Activated CD4-positive, alpha-beta T cell treated with anti-CD3 and anti-CD28 coated beads for 1 hour (primary cell): ENCODE measurements at regions not wholly inside any gene's neighbourhood (a gene's known extent, or its start where the extent isn't known, plus 50 kb on each side); places are given as distances from the start of the nearest gene placed in this dataset.

ENCODE experiments used
- DNase-seq: peaks from one replicate; pipeline ENCODE4 v3.0.0-alpha.2; 2020

DNA sequence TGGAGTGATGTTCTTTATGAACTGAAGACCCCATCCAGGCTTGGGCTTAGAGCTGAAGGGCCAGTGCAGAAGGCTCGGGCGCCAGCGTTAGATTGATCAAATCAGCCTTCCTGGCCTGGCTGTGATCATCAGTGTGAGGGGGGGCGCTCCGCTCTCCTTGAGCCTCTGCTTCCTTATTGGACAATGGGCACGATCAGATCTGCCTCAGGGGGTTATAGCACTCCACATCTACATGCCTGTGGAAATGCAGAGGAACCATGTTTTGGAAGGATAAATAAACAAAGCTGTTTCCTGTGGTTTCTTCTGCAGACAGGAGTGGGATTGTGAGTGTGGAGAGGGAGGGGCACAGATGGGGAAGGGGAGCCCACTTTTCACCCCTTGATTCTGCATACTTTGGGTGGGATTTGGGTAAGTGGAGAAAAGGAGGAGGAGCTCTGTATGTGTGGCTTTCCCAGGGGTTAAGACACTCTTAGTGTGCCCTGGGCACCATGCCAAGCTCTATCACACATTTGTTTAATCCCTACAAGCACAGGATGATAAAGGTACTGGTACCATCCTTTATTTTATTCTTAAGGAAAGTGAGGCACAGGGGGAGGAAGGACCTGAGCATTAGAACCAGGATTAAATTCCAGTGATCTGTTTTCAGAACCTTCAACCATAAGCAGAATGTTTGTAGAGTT lies 150.5 kb downstream of the EN1 start:
- no peak for DNase-seq

DNA sequence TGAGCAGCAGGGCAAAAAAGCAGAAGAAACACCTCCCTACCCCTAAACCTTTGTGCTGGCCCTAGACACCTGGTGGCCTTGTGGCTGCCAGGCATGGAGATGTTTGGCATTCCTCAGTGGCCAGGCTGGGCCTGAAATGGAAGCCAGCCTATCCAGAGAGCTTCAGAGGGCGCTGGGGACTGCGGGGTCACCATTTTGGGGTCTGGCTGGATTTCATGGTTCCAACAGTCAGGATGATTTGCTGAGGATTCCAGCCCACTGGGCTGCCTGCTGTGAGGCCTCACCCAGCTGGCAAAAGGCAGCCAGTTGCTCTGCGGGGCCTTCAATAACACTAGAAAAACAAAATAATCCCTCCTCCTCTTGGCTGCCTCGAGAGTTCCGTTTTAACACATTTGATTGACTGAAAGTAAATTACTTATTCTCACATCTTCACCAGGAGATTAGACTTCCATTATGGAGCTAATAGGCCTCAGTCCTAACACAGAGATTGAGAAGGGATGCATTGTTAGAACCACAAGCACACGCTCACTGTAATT lies 154.1 kb downstream of the EN1 start:
- no peak for DNase-seq

DNA sequence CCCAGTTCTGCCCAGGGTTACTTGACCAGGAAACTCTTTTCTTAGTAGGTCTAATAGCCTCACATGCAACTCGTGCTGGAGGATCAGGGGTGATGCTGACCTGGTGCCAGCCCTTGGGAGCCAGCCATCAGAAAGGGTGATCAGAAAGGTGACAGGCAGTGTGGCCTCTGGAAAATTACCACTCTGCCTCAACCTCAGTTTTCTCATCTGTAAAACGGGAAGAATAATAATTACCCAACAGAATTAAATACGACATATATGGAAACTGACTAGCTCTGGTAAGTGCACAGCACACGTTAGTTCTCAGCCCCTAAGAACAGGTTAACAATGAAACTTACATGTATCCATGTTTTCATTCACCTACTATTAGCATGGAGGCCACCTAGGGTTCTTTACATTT lies 157.6 kb downstream of the EN1 start:
- no peak for DNase-seq

DNA sequence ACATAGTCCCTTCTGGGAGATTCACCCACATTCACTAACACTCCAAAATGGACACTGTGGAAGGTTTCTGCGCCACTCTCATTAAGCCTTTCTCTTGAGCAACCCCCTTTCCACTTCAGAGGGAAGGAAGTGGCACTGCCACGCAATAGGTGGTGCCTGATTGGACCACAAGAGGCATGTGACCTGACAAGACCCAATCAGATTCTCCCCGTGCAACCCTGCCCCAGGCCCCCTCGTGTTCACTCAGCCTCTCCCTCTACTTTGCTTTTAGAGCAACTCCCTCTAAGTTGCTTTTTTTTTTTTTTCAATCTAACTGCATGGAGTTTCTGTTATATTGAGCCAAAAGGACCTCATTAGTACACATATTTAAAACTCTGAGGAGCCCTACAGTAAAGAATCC lies 158.0 kb downstream of the EN1 start:
- no peak for DNase-seq

DNA sequence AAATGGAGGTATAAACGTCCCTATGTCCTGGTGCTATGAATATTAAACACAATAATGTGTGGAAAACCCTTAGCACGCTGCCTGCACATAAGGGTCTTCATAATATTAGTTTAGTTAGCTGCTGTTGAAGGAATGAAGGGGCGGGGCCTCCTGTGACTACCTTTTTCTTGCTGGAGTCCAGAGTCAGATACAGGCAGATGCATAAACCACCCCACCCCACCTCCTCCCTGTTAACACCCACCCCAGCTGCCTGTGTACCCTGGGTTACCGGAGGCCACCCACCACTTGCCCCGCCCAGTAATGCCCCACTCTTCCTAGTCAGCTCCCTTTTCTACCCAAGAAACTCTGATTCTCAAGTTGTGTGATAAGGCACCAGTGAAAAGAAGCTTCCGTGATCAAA lies 158.4 kb downstream of the EN1 start:
- DNase-seq = no peak

DNA sequence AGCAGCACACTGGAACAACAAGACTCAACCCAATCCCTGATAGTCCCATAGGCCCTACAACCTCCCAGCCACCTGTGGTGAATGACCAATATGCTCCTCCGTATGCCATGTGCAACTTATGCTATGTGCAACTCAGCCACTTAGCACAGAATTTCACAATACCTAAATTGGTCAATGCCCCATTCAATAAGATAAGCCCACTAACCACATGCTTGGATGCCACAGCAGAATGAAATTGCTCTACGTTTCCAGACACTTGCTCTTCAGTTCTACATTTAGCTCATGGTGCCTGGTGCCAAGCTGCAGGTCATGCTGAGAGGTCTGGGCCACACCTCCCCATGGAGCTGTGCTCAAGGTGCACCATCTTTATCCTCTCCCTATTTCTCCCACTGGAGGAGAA lies 159.8 kb downstream of the EN1 start:
- no peak for DNase-seq

DNA sequence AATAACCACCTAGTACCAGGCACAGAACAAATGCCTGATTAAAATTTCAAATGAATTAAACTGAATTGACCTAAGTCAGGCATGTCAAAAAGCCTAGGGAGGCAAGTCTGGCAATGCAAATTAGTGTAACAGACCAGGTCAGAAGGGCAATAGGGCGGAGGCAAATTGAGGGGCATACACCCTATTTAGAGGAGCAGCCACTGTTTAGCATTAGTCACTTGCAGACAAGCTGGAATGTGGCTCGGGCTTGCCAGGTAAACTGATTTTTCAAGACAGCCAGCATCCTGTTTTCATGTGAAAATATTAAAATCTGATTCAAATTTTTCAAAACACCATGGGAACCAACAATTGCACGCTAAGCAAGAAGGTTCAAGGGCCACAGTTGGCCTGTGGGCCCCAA lies 160.3 kb downstream of the EN1 start:
- no peak for DNase-seq

DNA sequence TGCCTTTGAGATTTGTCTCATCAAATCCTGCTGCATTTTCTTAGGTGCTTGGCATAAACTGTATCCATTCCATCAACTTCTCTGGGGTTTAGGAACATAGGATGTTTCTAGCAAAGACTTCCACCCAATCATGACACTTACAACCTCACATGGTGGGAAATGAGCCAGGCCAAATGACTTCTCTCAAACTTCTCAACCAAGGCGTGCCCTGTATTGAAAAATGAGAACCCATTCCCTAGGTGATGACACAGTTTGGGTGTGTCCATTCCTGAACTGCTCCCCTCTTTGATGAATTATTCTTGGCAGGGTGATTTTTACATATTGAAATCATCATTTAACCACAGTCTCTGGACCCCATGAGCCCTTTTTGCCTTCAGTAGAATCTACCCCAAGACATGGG lies 161.1 kb downstream of the EN1 start:
- DNase-seq = no peak

DNA sequence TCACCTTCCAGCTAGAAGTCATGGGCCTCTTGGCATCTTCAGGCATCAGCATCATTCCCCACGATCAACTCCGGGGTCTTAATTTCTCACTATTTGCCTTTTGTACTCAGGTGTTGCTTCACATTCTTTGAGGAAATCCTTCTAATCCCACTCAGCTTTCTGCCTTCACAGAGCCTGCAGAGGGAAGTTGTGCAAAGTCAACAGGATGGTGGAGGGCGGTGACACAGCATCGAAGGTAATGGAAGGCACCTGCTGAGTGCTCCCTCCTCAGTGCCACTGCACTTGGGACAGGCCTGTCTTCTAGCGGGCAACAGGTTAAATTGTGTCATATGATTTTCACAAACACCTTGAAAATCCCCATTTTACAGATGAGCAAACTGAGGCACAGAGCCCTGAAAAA lies 164.0 kb downstream of the EN1 start:
- no peak for DNase-seq

DNA sequence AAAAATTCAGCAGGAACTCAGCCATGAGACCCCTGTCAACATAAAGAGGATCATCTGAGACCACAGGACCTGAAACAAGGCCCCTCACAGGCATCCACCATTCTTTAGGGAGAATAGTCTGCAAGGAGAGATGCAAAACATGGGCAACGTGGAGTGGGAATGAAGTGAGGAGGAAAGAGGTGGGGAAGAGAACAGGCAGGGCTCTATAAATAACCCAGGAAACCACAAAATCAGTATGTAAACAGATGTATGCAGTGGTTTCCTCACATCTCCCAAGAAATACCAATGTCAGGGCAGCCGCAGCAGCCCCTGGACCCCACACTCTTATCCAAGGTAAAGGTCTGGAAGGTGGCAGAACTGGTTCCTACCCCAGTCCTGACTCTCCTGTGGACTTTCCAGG lies 168.5 kb downstream of the EN1 start:
- DNase-seq = no peak

DNA sequence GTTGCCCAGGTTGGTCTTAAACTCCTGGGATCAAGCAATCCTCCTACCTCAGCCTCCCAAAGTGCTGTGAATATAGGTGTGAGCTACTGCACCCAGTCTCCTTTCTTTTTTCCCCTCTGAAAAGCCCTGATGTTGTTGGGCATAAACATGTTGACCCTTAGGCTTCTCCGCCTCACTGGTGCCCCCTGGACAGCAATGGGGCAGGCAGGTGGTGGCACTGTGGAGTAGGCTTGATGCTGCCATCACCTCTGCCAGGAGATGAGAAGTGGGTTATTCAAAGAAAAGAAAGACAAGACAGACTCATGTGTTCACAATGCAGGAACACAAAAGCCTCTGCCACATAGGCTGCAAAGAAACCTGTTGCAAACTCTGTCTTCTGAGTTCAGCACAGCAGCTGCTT lies 169.9 kb downstream of the EN1 start:
- no peak for DNase-seq

DNA sequence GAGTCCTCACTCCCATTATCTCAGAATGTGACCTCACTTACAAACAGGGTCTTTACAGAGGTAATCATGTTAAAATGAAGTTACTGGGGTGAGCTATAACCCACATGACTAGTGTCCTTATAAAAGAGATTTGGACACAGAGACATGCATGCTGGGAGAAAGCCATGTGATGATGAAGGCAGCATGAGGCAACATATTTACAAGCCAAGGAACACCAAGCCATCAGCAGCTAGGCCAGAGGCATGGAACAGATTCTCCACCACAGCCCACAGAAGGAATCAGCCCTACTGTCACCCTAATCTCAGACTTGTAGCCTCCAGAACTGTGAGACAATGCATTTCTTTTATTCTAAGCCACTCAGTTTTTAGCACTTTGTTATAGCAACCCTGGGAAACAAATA lies 171.9 kb downstream of the EN1 start:
- DNase-seq = no peak

DNA sequence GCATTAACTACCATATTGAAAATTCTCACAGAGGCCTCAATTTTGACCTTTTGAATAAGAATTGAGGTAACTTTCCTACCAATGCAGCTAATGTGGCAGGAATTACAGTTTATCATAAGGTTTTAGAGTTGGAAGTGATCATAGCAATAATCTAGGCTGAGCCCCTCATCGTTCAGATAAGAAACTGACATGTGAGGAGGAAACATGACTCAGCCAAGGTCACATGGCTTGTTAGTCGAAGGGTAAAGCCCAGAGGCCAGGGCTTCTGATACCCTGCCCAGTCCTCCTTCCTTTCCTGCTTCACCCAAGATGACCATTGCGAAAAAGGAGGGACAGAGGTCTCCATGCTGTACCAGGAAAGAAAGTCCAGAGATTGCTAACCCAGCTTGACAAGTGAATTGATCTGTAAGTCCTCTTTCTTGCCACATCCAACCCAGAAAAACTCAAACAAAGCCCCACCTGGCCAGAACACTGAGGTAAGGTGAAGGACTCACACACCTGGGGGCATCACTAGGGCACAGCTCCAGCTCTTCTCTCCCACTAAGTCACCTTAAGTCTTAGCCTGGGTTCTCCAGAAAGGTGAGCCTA lies 174.8 kb downstream of the EN1 start:
- no peak for DNase-seq

DNA sequence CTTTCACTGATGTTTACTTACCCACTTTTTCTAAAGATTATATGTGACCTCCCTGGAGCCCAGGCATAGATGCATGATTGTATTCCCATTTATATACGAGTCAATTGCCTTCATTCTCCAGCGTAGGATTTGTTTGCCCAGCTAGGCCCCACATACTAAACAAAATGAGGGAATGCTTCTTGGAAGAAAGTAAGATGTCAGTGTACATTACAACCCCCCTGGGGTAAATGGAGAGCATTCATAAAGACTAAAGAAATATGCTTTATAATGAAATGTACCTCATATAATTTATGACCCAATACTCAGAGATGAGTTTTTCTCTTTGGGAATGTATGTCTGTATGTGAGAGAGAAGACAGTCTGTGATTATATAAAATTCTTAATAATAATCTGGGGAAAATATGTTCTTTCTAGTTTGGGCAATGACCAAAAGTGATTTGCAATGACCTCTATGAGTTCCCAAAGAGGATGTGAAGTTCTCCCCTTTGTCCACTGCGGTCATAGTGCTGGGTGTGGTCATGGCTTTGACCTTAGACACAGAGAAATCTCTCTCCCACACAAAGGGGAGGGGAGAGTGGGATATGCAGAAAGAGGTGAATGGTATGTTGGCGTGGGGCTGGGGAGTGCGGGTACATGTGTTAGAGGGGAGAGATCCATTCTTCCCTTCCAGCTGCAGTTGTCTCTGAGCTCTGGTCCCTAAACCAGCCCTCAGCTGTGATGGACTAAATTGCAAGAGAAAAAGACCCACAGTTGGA lies 175.6 kb downstream of the EN1 start:
- no peak for DNase-seq

DNA sequence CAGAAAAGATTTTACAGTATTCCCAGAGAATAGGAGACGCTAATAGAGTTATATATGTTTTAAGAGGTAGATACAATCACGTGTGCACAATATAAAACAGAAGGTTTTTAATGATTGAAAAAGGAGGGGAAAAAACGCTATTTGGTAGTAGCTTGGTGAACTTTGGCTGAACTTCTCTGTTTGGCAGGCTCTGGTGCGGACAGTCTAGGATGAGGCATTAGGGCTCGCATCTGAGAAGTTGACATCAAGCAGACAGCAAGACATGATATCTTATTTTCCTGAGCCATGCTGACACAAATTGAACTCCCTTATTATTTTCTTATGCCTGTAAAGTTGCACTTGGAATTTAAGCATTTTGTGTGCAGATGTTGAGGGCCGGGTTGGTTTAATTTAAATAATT lies 176.6 kb downstream of the EN1 start:
- DNase-seq = no peak

DNA sequence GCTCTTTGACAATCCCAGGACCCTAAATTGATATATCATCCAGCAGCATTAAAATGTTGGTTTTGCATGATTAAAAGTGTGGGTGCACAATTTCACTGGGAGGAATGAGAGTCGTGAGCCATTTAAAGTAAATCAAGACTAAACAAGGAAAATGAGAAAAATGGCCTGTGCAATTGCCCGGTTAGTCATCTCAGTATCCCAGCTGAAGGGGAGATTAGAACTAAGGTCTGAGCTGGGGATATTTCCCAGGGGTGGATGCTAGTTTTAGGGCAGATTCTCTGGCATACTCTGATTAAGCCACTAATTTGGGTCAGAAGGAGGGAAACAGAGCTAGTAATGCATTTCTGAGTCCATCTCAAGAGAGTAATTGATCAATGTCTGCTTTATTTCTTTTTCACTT lies 177.2 kb downstream of the EN1 start:
- DNase-seq = no peak

DNA sequence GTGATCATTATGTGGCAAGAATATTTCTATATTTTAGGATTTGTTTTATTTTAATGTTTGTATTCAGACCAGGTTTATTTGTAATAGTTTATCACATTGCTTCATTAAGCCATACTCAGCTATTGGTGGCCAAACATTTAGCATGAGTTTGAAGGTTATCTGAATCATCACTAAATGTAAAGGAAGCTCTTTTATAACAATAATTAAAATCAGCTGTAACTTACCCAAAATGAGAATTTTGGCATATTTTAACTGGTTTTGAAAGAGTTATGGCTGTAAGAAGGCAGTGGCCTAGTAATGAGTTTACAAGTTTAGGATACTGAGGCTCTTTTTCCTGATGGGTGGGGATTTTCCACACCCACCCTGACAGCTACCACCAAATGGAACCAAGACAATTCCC lies 177.8 kb downstream of the EN1 start:
- no peak for DNase-seq

DNA sequence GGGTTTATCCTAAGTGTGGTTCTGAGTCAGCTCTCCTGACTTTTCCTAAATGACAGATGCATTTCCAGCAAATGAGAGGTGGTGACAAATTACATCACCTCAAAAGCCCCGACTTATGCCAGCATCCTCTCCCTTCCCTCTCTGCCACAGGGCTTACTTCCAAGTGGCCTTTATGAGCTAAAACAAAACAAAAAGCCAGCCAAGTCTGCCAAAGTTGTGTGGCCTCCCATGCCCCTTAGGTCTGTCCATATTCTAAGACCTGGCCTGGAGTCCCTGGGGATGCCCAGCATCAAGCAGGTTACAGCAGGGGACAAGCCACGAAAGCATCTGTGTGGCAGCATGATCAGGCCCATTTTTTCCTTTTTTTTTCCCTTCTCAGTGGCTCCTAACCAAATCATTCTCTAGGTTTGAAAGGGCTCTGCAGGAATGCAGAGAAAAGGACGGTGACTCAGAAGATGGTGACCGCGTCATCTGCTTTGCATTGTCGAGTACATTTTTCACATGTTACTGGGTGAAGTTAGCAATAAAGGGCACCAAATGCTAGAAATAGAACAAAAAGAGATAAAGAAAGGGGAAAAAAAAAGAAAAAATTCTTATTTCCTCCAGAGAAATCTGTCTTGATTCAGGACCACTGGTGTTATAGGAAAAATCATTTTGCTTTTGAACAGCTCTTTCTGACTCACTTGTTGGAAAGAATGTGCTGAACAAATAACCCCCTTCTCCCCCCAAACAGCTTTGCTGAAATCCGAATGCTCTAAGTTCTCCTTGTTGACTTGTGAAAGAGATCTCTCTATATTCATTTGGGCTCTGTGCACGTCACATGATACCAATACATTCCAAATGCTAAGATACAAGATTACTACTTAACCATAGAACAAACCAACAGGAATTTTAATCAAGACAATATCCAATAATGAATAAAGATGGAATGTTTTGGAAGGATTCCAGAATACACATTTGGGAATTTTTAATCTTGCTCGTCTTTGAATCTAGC lies 178.7 kb downstream of the EN1 start:
- no peak for DNase-seq

DNA sequence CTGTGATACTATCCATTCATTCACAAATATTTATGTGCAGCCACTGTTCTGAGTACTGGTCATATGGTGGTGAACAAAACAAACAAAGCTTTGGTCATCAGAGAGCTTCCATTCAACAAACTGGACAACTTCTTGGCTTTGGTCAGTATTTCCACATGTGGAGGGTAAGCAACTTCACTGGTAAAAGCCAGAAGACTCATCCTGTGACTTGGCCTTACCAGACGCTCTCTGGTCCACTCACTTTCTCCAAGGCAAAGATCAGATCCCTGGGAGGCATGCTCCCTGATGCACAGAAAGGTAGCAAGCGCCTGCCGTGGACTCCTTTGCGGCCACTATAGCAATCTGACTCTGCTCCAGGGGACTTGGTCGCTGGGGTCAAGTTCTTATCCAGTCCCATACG lies 179.5 kb downstream of the EN1 start:
- no peak for DNase-seq

DNA sequence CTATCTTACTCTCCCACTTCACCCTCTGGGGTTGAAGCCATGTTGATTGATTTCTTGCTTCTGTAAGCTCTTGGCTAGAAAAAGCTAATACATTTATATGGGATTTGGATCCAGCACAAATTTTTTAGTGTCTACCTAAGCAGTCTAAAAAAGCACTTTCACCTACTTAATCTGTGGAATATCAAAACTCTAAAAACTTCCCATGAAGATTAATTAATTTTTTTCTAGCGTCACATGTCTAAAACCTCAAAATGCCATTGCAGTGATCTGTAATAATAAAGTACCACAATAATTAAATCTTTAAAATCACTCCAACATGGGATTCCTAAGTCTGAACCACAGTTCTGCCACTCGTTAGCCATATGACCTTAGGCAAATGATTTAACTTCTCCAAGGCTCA lies 180.1 kb downstream of the EN1 start:
- no peak for DNase-seq

DNA sequence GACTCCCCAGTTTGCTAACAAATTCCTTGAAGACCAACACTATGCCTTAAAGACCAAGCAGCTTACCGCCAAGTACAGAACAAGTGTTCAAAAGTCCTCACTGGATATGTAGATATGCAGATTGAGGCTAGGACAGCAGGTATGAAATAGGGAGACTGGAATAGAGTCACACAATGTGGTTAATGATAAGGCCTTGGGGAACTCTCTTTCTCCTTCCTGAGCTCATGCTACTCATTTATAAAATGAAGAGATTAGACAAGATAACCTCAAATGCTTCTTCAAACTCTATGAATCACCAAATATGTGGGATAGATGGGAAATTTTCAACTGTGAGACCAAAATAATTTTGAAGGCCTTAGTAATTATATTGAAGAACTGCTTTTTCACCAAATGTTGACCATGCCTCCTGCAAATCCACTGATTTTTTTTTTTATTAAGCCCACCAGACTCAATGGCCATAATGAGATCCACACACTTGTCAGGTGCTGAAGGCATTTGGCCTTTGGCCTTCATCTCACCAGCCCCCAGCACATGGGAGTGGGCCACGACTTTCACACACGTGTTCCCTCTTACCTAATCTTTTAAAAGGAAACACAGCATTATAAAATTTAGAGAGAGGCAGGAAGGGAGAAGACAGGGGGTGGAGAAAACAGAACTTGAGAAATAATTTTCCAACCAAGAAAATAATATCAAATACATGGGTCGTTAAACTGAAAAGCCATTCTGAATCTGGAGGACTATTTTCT lies 181.5 kb downstream of the EN1 start:
- DNase-seq = no peak

DNA sequence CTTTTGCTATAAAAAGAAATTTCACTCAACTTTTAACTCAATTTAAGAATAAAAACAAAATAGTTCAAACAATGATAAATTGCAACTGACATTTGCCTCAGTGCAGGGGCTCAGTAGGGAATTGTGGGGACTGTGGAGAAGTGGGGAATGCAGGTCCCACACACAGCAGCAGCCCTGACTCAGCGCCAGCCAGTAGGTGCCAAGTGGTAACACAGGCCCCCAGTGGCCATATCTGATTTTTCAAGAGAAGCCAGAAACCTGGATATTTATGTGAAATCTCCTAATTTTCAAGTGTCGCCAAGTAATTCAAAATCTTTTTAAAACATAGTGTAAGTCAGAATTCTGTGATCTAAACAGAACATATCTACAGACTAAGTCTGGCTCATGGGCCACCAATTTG lies 186.3 kb downstream of the EN1 start:
- no peak for DNase-seq
